ENCODE measurements at regions not wholly inside any gene's neighbourhood (a gene's known extent, or its start where the extent isn't known, plus 50 kb on each side); places are given as distances from the start of the nearest gene placed in this dataset.

GRCh38 chr5:163626904-163627434 is 121.5 kb downstream of the MAT2B start:
- TF ChIP-seq, protein P1, sequence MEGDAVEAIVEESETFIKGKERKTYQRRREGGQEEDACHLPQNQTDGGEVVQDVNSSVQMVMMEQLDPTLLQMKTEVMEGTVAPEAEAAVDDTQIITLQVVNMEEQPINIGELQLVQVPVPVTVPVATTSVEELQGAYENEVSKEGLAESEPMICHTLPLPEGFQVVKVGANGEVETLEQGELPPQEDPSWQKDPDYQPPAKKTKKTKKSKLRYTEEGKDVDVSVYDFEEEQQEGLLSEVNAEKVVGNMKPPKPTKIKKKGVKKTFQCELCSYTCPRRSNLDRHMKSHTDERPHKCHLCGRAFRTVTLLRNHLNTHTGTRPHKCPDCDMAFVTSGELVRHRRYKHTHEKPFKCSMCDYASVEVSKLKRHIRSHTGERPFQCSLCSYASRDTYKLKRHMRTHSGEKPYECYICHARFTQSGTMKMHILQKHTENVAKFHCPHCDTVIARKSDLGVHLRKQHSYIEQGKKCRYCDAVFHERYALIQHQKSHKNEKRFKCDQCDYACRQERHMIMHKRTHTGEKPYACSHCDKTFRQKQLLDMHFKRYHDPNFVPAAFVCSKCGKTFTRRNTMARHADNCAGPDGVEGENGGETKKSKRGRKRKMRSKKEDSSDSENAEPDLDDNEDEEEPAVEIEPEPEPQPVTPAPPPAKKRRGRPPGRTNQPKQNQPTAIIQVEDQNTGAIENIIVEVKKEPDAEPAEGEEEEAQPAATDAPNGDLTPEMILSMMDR (IDR thresholded peaks at IDR 0.05) = no peak
- TF ChIP-seq POLR2AphosphoS5 (IDR thresholded peaks at IDR 0.05) (no peak), POLR2A (IDR thresholded peaks at IDR 0.05) (no peak)

Measured in transverse colon (tissue), 4 donors.